ENCODE measurements at regions not wholly inside any gene's neighbourhood (a gene's known extent, or its start where the extent isn't known, plus 50 kb on each side); places are given as distances from the start of the nearest gene placed in this dataset.

GRCh38 chr6:116990679-116991078 lies 113.6 kb downstream of the RFX6 start:
- no peak for DNase-seq

GRCh38 chr6:116992546-116992945 lies 115.5 kb downstream of the RFX6 start:
- Histone ChIP-seq H3K27me3 (ENCODE audit: control insufficient read depth, insufficient read depth, low read length) (no peaks in the 10 kb centered on the region), H3K9me3 (ENCODE audit: control insufficient read depth in 2 of 3, insufficient read depth in 1 of 3, low read length in 3 of 3) (no peaks in the 10 kb centered on the region), H3K4me3 (ENCODE audit: low read length in 3 of 3) (no peak overlapping the region), H3K27ac (ENCODE audit: low read depth in 2 of 2, low read length in 2 of 2) (no peak overlapping the region), H3K4me1 (ENCODE audit: control insufficient read depth in 2 of 3, insufficient read depth in 2 of 3, low read depth in 1 of 3, low read length in 3 of 3) (no peaks in the 10 kb centered on the region), H3K9ac (ENCODE audit: low read length in 3 of 3) (no peak overlapping the region), H3K36me3 (ENCODE audit: control insufficient read depth in 2 of 3, insufficient read depth in 3 of 3, low read length in 3 of 3) (no peaks in the 10 kb centered on the region)
- no peak for TF ChIP-seq CTCF (IDR thresholded peaks at IDR 0.05; ENCODE audit: borderline replicate concordance, extremely low read depth, insufficient read depth)
- DNase-seq (no peak), FAIRE-seq (no peak)
- intact Hi-C loops (cut with DNase I): no loop called here

More at GRCh38 chr6:116990679-116991078, 113.6 kb downstream of the RFX6 start:
- H3K4me3 ChIP-seq (ENCODE audit: low read length in 3 of 3): no peak overlapping the region
- H3K27ac ChIP-seq (ENCODE audit: low read depth in 2 of 2, low read length in 2 of 2): no peak overlapping the region
- no peak for FAIRE-seq
- H3K4me1 ChIP-seq (ENCODE audit: control insufficient read depth in 2 of 3, insufficient read depth in 2 of 3, low read depth in 1 of 3, low read length in 3 of 3): no peaks in the 10 kb centered on the region
- no peaks in the 10 kb centered on the region for H3K9me3 ChIP-seq (ENCODE audit: control insufficient read depth in 2 of 3, insufficient read depth in 1 of 3, low read length in 3 of 3)
- H3K9ac ChIP-seq (ENCODE audit: low read length in 3 of 3): no peak overlapping the region
- no peaks in the 10 kb centered on the region for H3K27me3 ChIP-seq (ENCODE audit: control insufficient read depth, insufficient read depth, low read length)
- no peaks in the 10 kb centered on the region for H3K36me3 ChIP-seq (ENCODE audit: control insufficient read depth in 2 of 3, insufficient read depth in 3 of 3, low read length in 3 of 3)
- no peak for TF ChIP-seq CTCF (IDR thresholded peaks at IDR 0.05; ENCODE audit: borderline replicate concordance, extremely low read depth, insufficient read depth)
- intact Hi-C loops (cut with DNase I): no loop called here

DNA sequence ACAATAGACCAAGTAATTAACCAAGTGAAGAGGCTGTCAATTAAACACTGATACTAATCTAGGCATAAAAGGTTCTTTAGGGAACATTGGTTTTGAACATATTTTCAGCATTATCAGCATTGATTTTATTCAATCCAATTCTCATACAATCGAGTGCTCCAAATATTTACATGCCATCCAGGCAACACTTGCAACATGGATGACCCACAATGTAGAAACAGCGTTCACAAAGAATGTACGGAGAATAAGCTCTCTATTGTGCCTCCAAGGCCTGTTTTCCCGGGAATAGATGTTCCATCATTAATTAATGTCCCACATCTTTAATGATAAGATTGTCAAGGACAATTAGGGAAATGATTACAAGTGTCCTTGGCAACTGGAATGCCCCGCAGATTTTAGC lies 117.4 kb downstream of the RFX6 start:
- intact Hi-C loops (cut with DNase I): no loop called here
- no peak for DNase-seq
- Histone ChIP-seq H3K27me3 (ENCODE audit: control insufficient read depth, insufficient read depth, low read length) (no peaks in the 10 kb centered on the region), H3K4me3 (ENCODE audit: low read length in 3 of 3) (no peak overlapping the region), H3K9me3 (ENCODE audit: control insufficient read depth in 2 of 3, insufficient read depth in 1 of 3, low read length in 3 of 3) (no peaks in the 10 kb centered on the region), H3K27ac (ENCODE audit: low read depth in 2 of 2, low read length in 2 of 2) (no peak overlapping the region), H3K9ac (ENCODE audit: low read length in 3 of 3) (no peak overlapping the region), H3K4me1 (ENCODE audit: control insufficient read depth in 2 of 3, insufficient read depth in 2 of 3, low read depth in 1 of 3, low read length in 3 of 3) (no peaks in the 10 kb centered on the region), H3K36me3 (ENCODE audit: control insufficient read depth in 2 of 3, insufficient read depth in 3 of 3, low read length in 3 of 3) (no peaks in the 10 kb centered on the region)
- no peak for FAIRE-seq
- no peak for TF ChIP-seq CTCF (IDR thresholded peaks at IDR 0.05; ENCODE audit: borderline replicate concordance, extremely low read depth, insufficient read depth)

DNA sequence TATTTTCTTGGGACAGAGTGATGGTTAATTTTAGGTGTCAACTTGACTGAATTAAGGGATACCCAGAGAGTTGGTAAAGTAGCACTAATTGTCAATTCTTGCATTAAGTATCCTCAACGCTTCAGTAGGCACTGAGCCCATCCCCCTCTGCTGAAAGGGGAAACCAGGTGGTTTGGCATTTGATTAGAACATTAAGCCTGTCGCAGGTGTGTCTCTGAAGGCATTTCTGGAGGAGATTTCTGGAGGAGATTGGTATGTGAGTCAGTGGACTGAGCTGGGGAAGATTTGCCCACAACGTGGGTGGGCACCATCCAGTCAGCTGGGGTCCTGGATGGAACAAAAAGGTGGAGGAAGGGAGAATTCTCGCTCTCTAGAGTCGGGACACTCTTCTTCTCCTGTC lies 119.8 kb downstream of the RFX6 start:
- TF ChIP-seq CTCF (IDR thresholded peaks at IDR 0.05; ENCODE audit: borderline replicate concordance, extremely low read depth, insufficient read depth): no peak
- no peaks in the 10 kb centered on the region for H3K9me3 ChIP-seq (ENCODE audit: control insufficient read depth in 2 of 3, insufficient read depth in 1 of 3, low read length in 3 of 3)
- no peak for DNase-seq
- no peak for FAIRE-seq
- intact Hi-C loops (cut with DNase I): no loop called here
- H3K27ac ChIP-seq (ENCODE audit: low read depth in 2 of 2, low read length in 2 of 2): no peak overlapping the region
- no peaks in the 10 kb centered on the region for H3K4me1 ChIP-seq (ENCODE audit: control insufficient read depth in 2 of 3, insufficient read depth in 2 of 3, low read depth in 1 of 3, low read length in 3 of 3)
- H3K4me3 ChIP-seq (ENCODE audit: low read length in 3 of 3): no peak overlapping the region
- no peaks in the 10 kb centered on the region for H3K27me3 ChIP-seq (ENCODE audit: control insufficient read depth, insufficient read depth, low read length)
- H3K9ac ChIP-seq (ENCODE audit: low read length in 3 of 3): no peak overlapping the region
- no peaks in the 10 kb centered on the region for H3K36me3 ChIP-seq (ENCODE audit: control insufficient read depth in 2 of 3, insufficient read depth in 3 of 3, low read length in 3 of 3)

All from kidney (tissue), 13 donors.